ENCODE measurements at regions not wholly inside any gene's neighbourhood (a gene's known extent, or its start where the extent isn't known, plus 50 kb on each side); places are given as distances from the start of the nearest gene placed in this dataset.

- DNase-seq, result no peak
Observed at GRCh38 chr16:59440502-59440901, 706.4 kb upstream of the GOT2 start.

DNA sequence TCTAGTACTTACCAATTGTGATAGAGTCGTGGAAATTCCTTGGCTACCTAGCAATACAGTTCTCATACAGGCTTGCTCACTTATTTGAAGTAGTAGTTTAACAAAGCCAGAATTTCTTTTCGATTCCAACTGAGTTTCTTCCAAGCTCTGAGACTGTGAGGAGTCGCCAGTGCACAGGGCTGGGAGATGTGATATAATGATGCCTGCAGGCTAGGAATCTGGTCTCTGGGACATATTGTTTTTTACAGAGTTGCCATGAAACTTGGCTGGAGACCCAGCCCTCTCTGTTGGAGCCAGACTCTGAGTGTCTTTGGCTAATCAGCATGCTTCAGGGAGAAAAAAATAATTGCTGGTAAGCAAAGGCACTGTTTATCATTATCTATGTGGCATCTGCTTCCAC is 698.8 kb upstream of the GOT2 start:
- DNase-seq, result no peak

DNA sequence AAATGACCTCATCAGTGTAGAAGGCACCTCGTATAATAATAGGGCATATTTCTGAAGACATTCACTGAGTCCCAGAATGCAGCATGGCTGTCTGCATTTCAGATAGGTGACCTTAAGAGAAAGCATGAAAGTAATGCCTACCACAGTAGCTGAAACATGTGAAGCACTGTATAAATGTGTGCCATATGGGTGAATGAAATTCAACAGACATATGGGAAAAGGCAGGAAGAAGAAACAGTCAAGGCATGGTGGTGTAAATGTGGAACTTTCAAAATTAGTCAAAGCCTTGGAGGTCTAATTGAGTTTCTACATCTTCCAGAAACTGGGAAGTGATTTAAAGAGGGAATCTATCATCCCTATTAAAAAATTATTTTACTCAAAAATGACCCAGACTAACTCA is 698.2 kb upstream of the GOT2 start:
- DNase-seq, result no peak

DNA sequence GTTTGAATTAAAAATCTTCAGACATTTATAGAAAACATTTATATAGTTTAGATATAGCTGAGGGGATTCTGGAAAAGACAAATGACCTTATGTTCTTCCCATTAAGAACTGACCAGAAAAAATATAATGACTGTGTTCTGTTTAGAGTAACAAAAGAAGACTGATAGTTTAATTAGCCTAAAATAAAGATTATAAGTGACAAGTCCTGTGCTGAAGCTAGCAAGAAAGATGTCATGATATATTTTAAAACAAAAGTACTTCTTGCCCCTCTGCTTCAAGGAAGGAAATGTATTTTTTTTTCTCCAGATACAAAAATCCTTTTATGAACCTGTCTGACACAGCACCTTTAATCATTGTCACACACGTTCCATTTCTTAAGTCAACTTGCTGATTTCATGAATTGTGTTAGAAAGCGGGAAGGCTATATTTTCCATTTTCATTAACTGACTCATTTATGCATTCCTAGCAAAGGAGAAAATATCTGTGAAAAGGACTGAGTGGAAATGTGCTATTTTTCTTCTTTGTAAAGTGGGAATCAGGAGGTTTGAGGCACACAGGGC is 690.7 kb upstream of the GOT2 start:
- DNase-seq, result no peak

DNA sequence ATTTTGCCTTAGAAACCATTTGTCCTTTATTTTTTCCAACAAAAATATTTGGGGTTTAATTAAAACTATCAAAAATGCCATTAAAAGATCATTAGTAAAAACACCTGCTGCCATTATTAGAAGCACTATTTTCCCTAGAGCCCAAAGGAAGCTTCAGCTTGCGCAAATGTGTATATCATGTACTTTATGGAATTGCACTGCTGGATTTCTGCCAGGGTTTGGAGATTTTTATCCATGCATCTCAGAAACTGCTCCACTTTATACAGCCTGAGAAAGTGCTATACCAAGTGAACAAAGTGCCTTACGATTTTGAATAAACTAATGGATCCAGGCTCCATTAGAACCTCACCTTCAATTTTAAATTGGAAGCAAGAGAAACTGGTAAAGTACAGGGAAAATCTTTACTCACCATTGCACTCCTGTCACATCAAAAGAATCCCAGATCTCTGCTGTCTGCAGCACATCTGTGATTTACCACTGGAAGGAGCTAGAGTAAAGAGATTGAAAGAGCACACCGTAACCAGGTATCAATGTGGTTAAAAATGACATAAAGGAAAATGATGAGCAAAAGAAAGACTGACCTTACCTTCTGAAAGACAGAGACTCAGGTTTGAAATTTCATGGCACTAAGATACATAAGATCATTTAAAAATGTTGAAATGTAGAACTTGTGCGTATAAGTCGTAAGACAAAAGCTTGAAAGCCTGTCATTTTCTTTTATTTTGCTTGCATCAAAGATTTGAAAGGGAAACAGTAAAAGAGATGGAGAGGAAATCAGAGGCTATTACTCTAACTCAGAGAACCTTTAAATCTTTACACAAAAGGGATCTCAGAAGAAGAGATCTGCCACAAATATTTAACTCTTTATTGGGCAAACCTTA is 678.1 kb upstream of the GOT2 start:
- DNase-seq, result no peak

DNA sequence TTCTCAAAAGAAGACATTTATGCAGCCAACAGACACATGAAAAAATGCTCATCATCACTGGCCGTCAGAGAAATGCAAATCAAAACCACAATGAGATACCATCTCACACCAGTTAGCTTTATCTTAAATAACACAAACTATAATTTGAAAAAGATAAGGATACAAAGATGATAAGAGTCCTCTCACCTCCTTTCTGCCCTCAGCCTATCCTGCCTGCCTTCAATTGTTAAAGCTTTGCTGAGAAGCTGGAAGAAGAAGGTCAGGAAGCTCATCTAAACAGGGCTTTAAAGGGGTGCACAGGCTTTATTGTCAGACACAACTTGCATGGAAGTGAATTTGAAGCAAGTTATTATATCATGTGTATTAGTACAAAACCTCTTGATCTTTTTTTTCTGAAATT is 676.3 kb upstream of the GOT2 start:
- DNase-seq, result no peak

DNA sequence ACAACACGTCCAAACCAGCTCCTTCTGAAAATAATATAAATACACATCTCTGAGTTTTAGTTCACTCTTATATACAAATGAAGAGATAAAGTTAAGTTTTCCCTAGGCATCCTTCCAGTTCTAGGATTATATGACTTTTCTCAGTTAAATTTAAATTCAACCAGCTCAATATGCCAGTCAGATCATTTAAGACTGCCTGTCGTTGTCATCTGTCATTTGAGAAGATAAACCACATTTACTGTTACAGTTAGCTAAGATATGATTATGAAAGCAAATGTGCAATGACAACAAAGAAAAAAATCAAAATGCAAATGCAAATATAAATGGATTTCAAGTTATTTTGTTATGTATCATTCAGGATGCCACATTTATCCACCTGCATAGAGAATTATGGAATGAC is 671.7 kb upstream of the GOT2 start:
- DNase-seq, result no peak

DNA sequence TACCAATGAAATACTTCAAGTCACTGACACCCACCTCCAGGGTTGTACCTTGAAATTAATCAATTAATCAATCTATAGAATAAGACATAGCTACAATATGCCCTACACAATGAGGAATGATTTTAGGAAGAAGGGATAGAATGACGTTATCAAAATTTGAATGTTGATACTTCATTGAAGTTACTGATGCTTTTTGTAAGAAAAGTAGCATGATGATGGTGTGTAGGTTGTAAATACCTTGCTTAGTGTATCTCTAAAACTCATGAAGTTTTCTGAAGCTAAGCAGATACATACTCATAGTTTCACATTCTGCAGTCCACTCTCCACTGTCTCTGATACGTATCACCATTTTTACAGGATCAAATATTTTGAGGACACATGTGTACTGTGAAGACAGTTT is 670.4 kb upstream of the GOT2 start:
- DNase-seq, result no peak

- DNase-seq, result no peak
Observed at GRCh38 chr16:59400830-59401229, 666.7 kb upstream of the GOT2 start.

DNA sequence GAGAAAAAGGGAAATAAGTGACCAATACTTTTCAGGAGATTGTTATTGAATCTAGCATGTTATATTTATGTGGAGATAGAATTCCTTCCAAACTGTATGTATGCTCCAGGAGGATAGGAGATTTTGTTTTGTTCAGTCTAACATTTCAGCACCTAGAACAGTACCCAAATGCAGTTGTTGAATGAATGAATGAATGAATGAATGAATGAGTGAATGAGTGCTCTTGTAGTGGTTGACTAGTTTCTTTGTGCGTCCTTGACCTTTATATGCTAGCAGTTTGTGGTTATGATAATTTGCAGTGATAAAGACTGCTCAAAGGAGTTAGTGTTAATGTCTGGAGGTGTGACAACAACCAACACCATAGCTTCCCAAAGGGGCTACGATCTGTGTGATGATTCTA is 663.5 kb upstream of the GOT2 start:
- DNase-seq, result no peak

GRCh38 chr16:59394526-59394925 is 660.4 kb upstream of the GOT2 start:
- DNase-seq, result no peak

DNA sequence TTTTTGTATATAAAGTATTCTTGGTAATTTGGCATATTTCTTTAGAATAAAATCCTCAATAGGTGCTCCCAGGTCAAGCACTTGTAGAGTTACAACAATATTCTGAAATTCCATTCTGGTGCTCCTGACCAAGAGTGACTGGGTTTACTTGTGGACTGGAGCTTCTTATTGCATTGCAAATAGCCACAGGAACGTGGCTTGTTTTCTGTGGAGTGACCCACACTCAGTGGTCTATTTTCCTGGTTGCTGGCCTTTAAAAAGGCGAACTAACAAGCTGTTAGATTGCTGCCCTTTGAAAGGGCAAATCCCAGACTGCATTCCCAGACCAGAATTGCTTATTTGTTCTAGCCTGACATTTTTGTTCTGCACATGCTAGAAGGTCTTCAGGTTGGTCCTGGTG is 658.8 kb upstream of the GOT2 start:
- DNase-seq, result no peak

GRCh38 chr16:59391617-59392364 is 657.7 kb upstream of the GOT2 start:
- no peak for DNase-seq

DNA sequence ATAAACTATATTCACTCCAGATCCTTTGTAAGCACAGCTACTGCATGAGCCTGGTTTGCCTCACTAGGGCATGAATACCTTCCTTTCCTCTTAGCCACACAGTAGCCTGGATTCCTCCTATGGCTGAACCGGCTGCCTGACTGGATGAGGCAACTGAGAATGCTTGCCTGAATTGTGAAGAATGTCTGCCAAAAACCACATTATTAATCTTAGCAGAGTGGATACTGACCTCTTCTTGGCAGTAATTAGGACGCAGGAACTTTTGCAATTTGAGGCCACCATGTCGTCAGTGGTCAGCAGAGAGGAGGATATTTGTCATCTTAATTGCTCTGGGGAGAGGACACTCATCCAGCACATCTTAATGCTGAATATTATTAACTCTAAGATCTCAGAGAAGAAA is 651.8 kb upstream of the GOT2 start:
- no peak for DNase-seq

DNA sequence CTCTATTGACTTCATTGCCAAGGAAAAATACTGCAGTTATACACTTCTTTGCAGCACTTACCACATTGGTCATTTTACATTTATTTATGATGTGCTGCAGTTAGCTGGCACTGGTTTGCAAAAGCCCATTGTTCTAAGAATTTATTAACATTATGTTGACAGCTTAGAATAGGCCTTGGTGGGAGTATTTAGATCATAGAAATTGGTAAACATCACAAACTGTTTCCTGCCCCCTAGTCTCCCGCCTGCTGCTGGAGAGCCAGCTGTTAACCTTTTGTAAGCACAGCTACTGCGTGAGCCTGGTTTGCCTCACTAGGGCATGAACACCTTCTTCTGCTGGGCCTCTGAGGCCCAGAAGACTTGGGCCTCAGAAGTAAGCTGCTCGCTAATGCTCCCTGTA is 651.4 kb upstream of the GOT2 start:
- no peak for DNase-seq

GRCh38 chr16:59373632-59374031 is 639.5 kb upstream of the GOT2 start:
- no peak for DNase-seq

DNA sequence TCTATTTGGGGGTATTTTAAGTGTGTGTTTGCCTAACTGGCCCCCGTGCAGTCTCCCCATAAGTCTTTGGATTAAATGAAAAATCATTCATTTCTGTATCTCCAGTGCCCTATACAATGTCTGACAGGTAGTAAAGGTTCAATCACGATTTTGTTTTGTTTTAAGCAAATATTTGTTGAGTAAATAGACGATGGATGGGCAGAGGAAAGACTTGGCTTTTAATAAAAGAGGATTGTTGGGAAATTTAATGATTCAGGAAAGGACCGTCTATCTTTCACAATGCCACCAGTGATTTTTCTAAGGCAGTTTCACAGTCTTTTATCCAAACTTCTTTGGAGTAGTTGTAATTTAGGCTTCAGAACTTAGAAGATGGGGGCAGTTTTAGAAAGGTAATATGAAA is 636.6 kb upstream of the GOT2 start:
- DNase-seq, result no peak

GRCh38 chr16:59369523-59369922 is 635.4 kb upstream of the GOT2 start:
- no peak for DNase-seq

- DNase-seq, result no peak
Observed at GRCh38 chr16:59368586-59368985, 634.5 kb upstream of the GOT2 start.

- DNase-seq, result no peak
Observed at GRCh38 chr16:59356709-59357108, 622.6 kb upstream of the GOT2 start.

- DNase-seq, result no peak
Observed at GRCh38 chr16:59356144-59356543, 622.0 kb upstream of the GOT2 start.

- no peak for DNase-seq
Observed at GRCh38 chr16:59355704-59356103, 621.6 kb upstream of the GOT2 start.

- no peak for DNase-seq
Observed at GRCh38 chr16:59351305-59351903, 617.3 kb upstream of the GOT2 start.

- DNase-seq, result no peak
Observed at GRCh38 chr16:59350670-59351069, 616.6 kb upstream of the GOT2 start.

All from NCI-H748 treated with DMSO at 0.1 percent for 48 hours (cell line).